ENCODE measurements at regions not wholly inside any gene's neighbourhood (a gene's known extent, or its start where the extent isn't known, plus 50 kb on each side); places are given as distances from the start of the nearest gene placed in this dataset.

DNA sequence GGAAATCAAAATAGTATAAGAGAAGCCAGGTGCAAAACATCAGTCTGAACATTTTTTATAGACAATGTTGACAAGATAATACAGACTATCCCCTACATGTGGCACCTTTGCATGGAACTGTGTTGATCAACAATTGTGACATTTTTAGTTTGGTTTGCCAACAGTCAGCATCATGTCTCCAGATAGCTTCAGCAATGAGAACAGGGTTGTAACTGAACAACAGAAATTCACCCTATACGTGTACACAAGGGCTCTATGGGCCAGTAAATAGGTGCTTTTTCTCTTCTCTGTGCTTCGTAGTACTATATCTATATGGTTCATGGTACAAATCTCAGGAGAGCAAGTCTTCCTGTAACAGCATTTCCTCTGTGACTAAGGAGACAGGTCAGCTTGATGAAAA lies 310.4 kb downstream of the ATXN7L3B start:
- H3K9me3 Mint-ChIP-seq (ENCODE audit: low read depth, unreplicated experiment): no peaks in the 10 kb centered on the region
- no peaks in the 10 kb centered on the region for H3K27me3 Mint-ChIP-seq (ENCODE audit: unreplicated experiment)
- H3K36me3 Mint-ChIP-seq (ENCODE audit: insufficient read depth, unreplicated experiment): no peaks in the 10 kb centered on the region
- intact Hi-C loops (cut with micrococcal nuclease; ENCODE audit: unreplicated experiment): loop anchor here (2.0 to 5.0 kb wide), 5 partner anchors 43 to 439 kb away; no protein-coding TSS in a partner anchor
- no TSS peak for BruUV-seq (replicated peaks)
- H3K4me3 Mint-ChIP-seq (ENCODE audit: low read depth, unreplicated experiment): peak overlapping the region; percentile 69
- H3K4me1 Mint-ChIP-seq (ENCODE audit: low read depth, unreplicated experiment): peaks cover 42% of the 10 kb centered on the region
- peak overlapping the region; percentile 84 for H3K27ac Mint-ChIP-seq (ENCODE audit: unreplicated experiment)
- CTCF ChIA-PET: interaction anchor here (0.6 kb wide), 1 partner anchor 18 kb away, joined by 6 read pairs; no protein-coding TSS in a partner anchor
- no peak for DNase-seq
- TF ChIP-seq, protein P1, sequence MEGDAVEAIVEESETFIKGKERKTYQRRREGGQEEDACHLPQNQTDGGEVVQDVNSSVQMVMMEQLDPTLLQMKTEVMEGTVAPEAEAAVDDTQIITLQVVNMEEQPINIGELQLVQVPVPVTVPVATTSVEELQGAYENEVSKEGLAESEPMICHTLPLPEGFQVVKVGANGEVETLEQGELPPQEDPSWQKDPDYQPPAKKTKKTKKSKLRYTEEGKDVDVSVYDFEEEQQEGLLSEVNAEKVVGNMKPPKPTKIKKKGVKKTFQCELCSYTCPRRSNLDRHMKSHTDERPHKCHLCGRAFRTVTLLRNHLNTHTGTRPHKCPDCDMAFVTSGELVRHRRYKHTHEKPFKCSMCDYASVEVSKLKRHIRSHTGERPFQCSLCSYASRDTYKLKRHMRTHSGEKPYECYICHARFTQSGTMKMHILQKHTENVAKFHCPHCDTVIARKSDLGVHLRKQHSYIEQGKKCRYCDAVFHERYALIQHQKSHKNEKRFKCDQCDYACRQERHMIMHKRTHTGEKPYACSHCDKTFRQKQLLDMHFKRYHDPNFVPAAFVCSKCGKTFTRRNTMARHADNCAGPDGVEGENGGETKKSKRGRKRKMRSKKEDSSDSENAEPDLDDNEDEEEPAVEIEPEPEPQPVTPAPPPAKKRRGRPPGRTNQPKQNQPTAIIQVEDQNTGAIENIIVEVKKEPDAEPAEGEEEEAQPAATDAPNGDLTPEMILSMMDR (IDR thresholded peaks at IDR 0.05; ENCODE audit: unreplicated experiment): no peak

DNA sequence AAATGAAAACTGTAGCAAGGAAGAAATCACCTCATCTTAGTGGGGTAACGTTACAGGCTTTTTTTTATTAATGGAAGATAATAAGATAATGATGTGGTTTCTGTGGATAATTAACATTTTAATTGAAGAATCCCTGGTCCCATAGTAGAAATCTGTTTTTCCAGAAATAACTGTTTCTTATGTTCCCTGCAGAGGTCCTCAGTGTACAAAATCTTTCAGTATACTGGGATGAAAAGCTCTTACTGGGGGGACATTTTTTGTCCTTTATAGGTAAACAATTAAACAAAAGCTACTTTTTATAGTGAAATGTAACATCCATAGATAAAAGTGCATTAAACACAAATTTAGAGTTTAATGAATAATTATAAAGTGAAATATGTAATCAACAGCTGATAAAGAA lies 312.2 kb downstream of the ATXN7L3B start:
- CTCF ChIA-PET: interaction anchor here (1.0 kb wide), 1 partner anchor 114 kb away, joined by 5 read pairs; no protein-coding TSS in a partner anchor
- no peaks in the 10 kb centered on the region for H3K36me3 Mint-ChIP-seq (ENCODE audit: insufficient read depth, unreplicated experiment)
- no TSS peak for BruUV-seq (replicated peaks)
- no peak for DNase-seq
- no peaks in the 10 kb centered on the region for H3K9me3 Mint-ChIP-seq (ENCODE audit: low read depth, unreplicated experiment)
- H3K27me3 Mint-ChIP-seq (ENCODE audit: unreplicated experiment): no peaks in the 10 kb centered on the region
- intact Hi-C loops (cut with micrococcal nuclease; ENCODE audit: unreplicated experiment): loop anchor here (1.0 to 5.0 kb wide), 8 partner anchors 41 to 438 kb away; no protein-coding TSS in a partner anchor
- H3K4me3 Mint-ChIP-seq (ENCODE audit: low read depth, unreplicated experiment): peak overlapping the region; percentile 69
- TF ChIP-seq, protein P1 (IDR thresholded peaks at IDR 0.05; ENCODE audit: unreplicated experiment): peak; percentile 23
- peaks cover 42% of the 10 kb centered on the region for H3K4me1 Mint-ChIP-seq (ENCODE audit: low read depth, unreplicated experiment)
- peak overlapping the region; percentile 2 for H3K27ac Mint-ChIP-seq (ENCODE audit: unreplicated experiment)

DNA sequence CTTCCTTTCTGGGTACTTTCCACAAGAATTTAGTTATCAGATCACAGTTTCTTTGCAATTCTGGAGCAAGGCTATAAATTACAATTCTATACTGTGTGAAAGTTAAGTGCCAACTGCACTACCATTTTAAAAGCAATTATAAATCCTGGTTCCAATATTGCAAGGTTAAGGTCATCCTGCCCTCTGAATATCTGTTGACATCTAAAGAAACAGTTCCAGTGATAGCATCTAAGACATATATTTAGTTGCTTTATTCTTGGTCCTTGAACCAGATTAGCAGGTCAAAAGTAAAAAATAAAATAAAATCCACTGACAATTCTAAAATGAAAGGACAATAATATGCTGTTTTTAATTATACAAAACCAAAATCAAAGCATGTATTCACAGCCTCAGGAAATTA lies 334.2 kb downstream of the ATXN7L3B start:
- BruUV-seq (replicated peaks): no TSS peak
- no peak for DNase-seq
- Mint-ChIP-seq H3K9me3 (ENCODE audit: low read depth, unreplicated experiment) (peaks cover 6% of the 10 kb centered on the region), H3K27me3 (ENCODE audit: unreplicated experiment) (no peaks in the 10 kb centered on the region), H3K4me1 (ENCODE audit: low read depth, unreplicated experiment) (peaks cover 15% of the 10 kb centered on the region), H3K27ac (ENCODE audit: unreplicated experiment) (no peak overlapping the region), H3K36me3 (ENCODE audit: insufficient read depth, unreplicated experiment) (no peaks in the 10 kb centered on the region), H3K4me3 (ENCODE audit: low read depth, unreplicated experiment) (no peak overlapping the region)
- CTCF ChIA-PET: no interaction called here
- intact Hi-C loops (cut with micrococcal nuclease; ENCODE audit: unreplicated experiment): no loop called here
- TF ChIP-seq, protein P1 (IDR thresholded peaks at IDR 0.05; ENCODE audit: unreplicated experiment): no peak

DNA sequence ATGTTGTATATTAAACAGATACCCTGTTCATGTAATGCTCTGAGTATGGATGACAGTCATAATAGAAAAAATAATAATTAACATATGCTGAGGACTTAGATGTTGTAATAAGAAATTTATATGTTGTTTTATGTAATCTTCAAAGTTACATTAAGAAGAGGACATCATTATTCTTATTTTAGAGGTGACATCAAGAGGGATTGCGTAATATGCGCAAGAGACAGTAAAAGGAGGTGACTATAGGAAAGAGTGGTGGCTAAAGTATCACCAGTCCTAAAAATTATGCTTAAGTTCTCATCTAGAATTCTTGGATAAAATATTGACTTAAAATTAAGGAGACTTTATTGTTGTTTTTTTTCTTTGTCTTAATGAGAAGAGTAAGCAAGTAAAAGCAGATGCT lies 323.9 kb downstream of the KCNC2 start:
- BruUV-seq (replicated peaks): no TSS peak
- DNase-seq: no peak
- Mint-ChIP-seq H3K4me1 (ENCODE audit: low read depth, unreplicated experiment) (peaks cover 26% of the 10 kb centered on the region), H3K4me3 (ENCODE audit: low read depth, unreplicated experiment) (no peak overlapping the region), H3K36me3 (ENCODE audit: insufficient read depth, unreplicated experiment) (no peaks in the 10 kb centered on the region), H3K27me3 (ENCODE audit: unreplicated experiment) (no peaks in the 10 kb centered on the region), H3K27ac (ENCODE audit: unreplicated experiment) (no peak overlapping the region), H3K9me3 (ENCODE audit: low read depth, unreplicated experiment) (peaks cover 13% of the 10 kb centered on the region)
- CTCF ChIA-PET: no interaction called here
- TF ChIP-seq, protein P1 (IDR thresholded peaks at IDR 0.05; ENCODE audit: unreplicated experiment): no peak
- intact Hi-C loops (cut with micrococcal nuclease; ENCODE audit: unreplicated experiment): no loop called here

Measured in Calu3 (cell line).